ENCODE measurements at regions not wholly inside any gene's neighbourhood (a gene's known extent, or its start where the extent isn't known, plus 50 kb on each side); places are given as distances from the start of the nearest gene placed in this dataset.

GRCh38 chr5:96506866-96507527 lies 73.9 kb upstream of the PCSK1 start:
- Histone ChIP-seq H3K9me3 (ENCODE audit: control insufficient read depth, insufficient read depth, low read depth, low read length) (no peaks in the 10 kb centered on the region), H3K4me1 (ENCODE audit: control insufficient read depth, insufficient read depth, low read length) (no peaks in the 10 kb centered on the region), H3K36me3 (ENCODE audit: control insufficient read depth in 2 of 2, insufficient read depth in 1 of 2, low read length in 2 of 2) (no peaks in the 10 kb centered on the region), H3K4me3 (ENCODE audit: low read depth, low read length) (no peak overlapping the region), H3K27ac (ENCODE audit: extremely low read depth, low read depth, low read length) (no peak overlapping the region)
- POLR2A ChIA-PET = no interaction called here
- TF ChIP-seq GLIS1 (tag by site-specific recombination; IDR thresholded peaks at IDR 0.05) = no peak
- no peak for TF ChIP-seq ZNF837 (tag by site-specific recombination; IDR thresholded peaks at IDR 0.05)
- TF ChIP-seq ZNF280D (tag by site-specific recombination; IDR thresholded peaks at IDR 0.05) = no peak
- no peak for TF ChIP-seq ZNF626 (tag by site-specific recombination; IDR thresholded peaks at IDR 0.05)
- no peak for TF ChIP-seq ZNF10 (tag by site-specific recombination; IDR thresholded peaks at IDR 0.05)
- TF ChIP-seq ZNF274 (IDR thresholded peaks at IDR 0.05; ENCODE audit: low read length) = no peak
- no peak for TF ChIP-seq ZNF274 (tag by site-specific recombination; IDR thresholded peaks at IDR 0.05; ENCODE audit: borderline replicate concordance)
- TF ChIP-seq OSR2 (tag by site-specific recombination; IDR thresholded peaks at IDR 0.05) = no peak
- no peak for TF ChIP-seq ZNF335 (tag by site-specific recombination; conservative IDR thresholded peaks at IDR 0.05)
- TF ChIP-seq PRDM6 (tag by site-specific recombination; IDR thresholded peaks at IDR 0.05) = no peak
- TF ChIP-seq ZBTB10 (tag by site-specific recombination; IDR thresholded peaks at IDR 0.05) = no peak
- no peak for TF ChIP-seq KLF7 (tag by site-specific recombination; IDR thresholded peaks at IDR 0.05; ENCODE audit: borderline replicate concordance)
- no peak for TF ChIP-seq ZNF2 (tag by site-specific recombination; IDR thresholded peaks at IDR 0.05)
- no peak for TF ChIP-seq ZNF48 (tag by site-specific recombination; IDR thresholded peaks at IDR 0.05)
- TF ChIP-seq ZNF488 (tag by site-specific recombination; IDR thresholded peaks at IDR 0.05) = no peak
- CTCF ChIA-PET = interaction anchor here (0.9 kb wide), 1 partner anchor 96 kb away, joined by 3 read pairs; no protein-coding TSS in a partner anchor

- CTCF ChIA-PET = no interaction called here
- H3K4me3 ChIP-seq (ENCODE audit: low read depth, low read length) = no peak overlapping the region
- TF ChIP-seq ZSCAN4 (tag by site-specific recombination; IDR thresholded peaks at IDR 0.05) = no peak
- no peak for TF ChIP-seq ZNF701 (tag by site-specific recombination; IDR thresholded peaks at IDR 0.05)
- TF ChIP-seq KLF1 (tag by site-specific recombination; IDR thresholded peaks at IDR 0.05) = no peak
- no peak for TF ChIP-seq ZNF600 (tag by site-specific recombination; IDR thresholded peaks at IDR 0.05)
- TF ChIP-seq ZNF324 (tag by site-specific recombination; IDR thresholded peaks at IDR 0.05) = no peak
- TF ChIP-seq ZNF175 (tag by site-specific recombination; IDR thresholded peaks at IDR 0.05) = no peak
- no peak for TF ChIP-seq ZNF777 (tag by site-specific recombination; IDR thresholded peaks at IDR 0.05; ENCODE audit: borderline replicate concordance)
- no peak for TF ChIP-seq PRDM10 (tag by site-specific recombination; IDR thresholded peaks at IDR 0.05)
These were observed 76.3 kb upstream of the PCSK1 start for GRCh38 chr5:96509316-96509715.

More at GRCh38 chr5:96509316-96509715, 76.3 kb upstream of the PCSK1 start:
- no peaks in the 10 kb centered on the region for H3K36me3 ChIP-seq (ENCODE audit: control insufficient read depth in 2 of 2, insufficient read depth in 1 of 2, low read length in 2 of 2)
- no peak overlapping the region for H3K27ac ChIP-seq (ENCODE audit: extremely low read depth, low read depth, low read length)
- H3K9me3 ChIP-seq (ENCODE audit: control insufficient read depth, insufficient read depth, low read depth, low read length) = no peaks in the 10 kb centered on the region
- POLR2A ChIA-PET = no interaction called here
- H3K4me1 ChIP-seq (ENCODE audit: control insufficient read depth, insufficient read depth, low read length) = no peaks in the 10 kb centered on the region
